ENCODE measurements at regions not wholly inside any gene's neighbourhood (a gene's known extent, or its start where the extent isn't known, plus 50 kb on each side); places are given as distances from the start of the nearest gene placed in this dataset.

GRCh38 chr15:96958721-96959120, 628.2 kb downstream of the NR2F2 start:
- no peak for TF ChIP-seq ZNF26 (tag by site-specific recombination; IDR thresholded peaks at IDR 0.05)
- TF ChIP-seq TSHZ1 (tag by site-specific recombination; IDR thresholded peaks at IDR 0.05; ENCODE audit: borderline replicate concordance) = no peak
- TF ChIP-seq ZNF335 (tag by site-specific recombination; conservative IDR thresholded peaks at IDR 0.05) = no peak
- no peak for TF ChIP-seq ZNF138 (tag by site-specific recombination; IDR thresholded peaks at IDR 0.05; ENCODE audit: borderline replicate concordance)
- TF ChIP-seq, protein P1, sequence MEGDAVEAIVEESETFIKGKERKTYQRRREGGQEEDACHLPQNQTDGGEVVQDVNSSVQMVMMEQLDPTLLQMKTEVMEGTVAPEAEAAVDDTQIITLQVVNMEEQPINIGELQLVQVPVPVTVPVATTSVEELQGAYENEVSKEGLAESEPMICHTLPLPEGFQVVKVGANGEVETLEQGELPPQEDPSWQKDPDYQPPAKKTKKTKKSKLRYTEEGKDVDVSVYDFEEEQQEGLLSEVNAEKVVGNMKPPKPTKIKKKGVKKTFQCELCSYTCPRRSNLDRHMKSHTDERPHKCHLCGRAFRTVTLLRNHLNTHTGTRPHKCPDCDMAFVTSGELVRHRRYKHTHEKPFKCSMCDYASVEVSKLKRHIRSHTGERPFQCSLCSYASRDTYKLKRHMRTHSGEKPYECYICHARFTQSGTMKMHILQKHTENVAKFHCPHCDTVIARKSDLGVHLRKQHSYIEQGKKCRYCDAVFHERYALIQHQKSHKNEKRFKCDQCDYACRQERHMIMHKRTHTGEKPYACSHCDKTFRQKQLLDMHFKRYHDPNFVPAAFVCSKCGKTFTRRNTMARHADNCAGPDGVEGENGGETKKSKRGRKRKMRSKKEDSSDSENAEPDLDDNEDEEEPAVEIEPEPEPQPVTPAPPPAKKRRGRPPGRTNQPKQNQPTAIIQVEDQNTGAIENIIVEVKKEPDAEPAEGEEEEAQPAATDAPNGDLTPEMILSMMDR (tag by site-specific recombination; IDR thresholded peaks at IDR 0.05) = no peak
- no peak for TF ChIP-seq ZNF843 (tag by site-specific recombination; IDR thresholded peaks at IDR 0.05)
- TF ChIP-seq KLF16 (tag by site-specific recombination; IDR thresholded peaks at IDR 0.05) = no peak

Measured in HEK293 (cell line).